Activated CD8-positive, alpha-beta T cell treated with anti-CD3 and anti-CD28 coated beads for 36 hours (primary cell): ENCODE measurements at regions not wholly inside any gene's neighbourhood (a gene's known extent, or its start where the extent isn't known, plus 50 kb on each side); places are given as distances from the start of the nearest gene placed in this dataset.

Experiments used
- ATAC-seq: fragments of 200-7000 bp; cut with Tn5 transposase; one replicate; pipeline ENCODE4 v1.10.0; 2021; ENCODE audit warnings: mild to moderate bottlenecking, moderate library complexity
- CTCF ChIA-PET: fragments of 350-600 bp; sonication (Branson Sonifier 250); formaldehyde crosslinking; loops from one replicate; lab custom pipeline; 2021; ENCODE audit warnings: antibody characterized with exemption; lab: Charles Lee
- POLR2A ChIA-PET: fragments of 350-600 bp; sonication (Branson Sonifier 250); formaldehyde crosslinking; loops from one replicate; lab custom pipeline; 2021; ENCODE audit warnings: antibody characterized with exemption; lab: Charles Lee
- DNase-seq: peaks from one replicate; pipeline ENCODE4 v3.0.0-alpha.2; 2020
- H3K27ac Mint-ChIP-seq: one replicate; pipeline ENCODE4 v1.8.0; 2021; ENCODE audit warnings: mild to moderate bottlenecking, mixed read lengths
- H3K27me3 Mint-ChIP-seq: one replicate; pipeline ENCODE4 v1.8.0; 2021; ENCODE audit warnings: mixed read lengths
- H3K36me3 Mint-ChIP-seq: one replicate; pipeline ENCODE4 v1.8.0; 2021; ENCODE audit warnings: low read depth, mixed read lengths
- H3K4me1 Mint-ChIP-seq: one replicate; pipeline ENCODE4 v1.8.0; 2021; ENCODE audit warnings: low read depth, mixed read lengths
- H3K4me3 Mint-ChIP-seq: one replicate; pipeline ENCODE4 v1.8.0; 2021; ENCODE audit warnings: mild to moderate bottlenecking, moderate library complexity, mixed read lengths
- H3K9me3 Mint-ChIP-seq: one replicate; pipeline ENCODE4 v1.8.0; 2021; ENCODE audit warnings: mixed read lengths
- intact Hi-C: fragments of 100-400 bp; cut with micrococcal nuclease; formaldehyde crosslinking; loops from one replicate; pipeline ENCODE4 v1.10.0; 2022
- TF ChIP-seq, protein P1 (sequence below): fragments of 200-600 bp; IDR thresholded peaks from one replicate; pipeline ENCODE4 v1.8.0; 2022; ENCODE audit warnings: antibody characterized with exemption, mild to moderate bottlenecking

DNA sequence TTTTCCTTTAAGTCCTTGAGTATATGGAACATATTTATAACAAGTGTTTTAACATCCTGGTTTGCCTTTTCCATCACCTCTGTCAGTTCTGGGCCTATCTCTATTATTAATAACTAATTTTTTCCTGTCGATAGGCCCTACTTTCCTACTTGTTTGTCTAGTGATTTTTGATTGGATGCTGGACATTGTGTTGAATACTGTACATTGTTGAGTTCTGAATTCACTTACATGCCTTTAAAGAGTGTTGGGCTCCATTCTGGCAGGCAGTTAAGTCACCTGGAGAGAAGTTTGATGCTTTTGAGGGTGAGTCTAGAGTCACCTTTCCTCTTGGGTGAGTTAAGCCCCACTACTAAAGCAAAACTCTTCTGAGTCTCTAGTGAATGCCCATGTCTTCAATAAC is 77.5 kb upstream of the C14orf180 start:
- DNase-seq, result no peak
- no peak for ATAC-seq
- intact Hi-C loops, result no loop called here

DNA sequence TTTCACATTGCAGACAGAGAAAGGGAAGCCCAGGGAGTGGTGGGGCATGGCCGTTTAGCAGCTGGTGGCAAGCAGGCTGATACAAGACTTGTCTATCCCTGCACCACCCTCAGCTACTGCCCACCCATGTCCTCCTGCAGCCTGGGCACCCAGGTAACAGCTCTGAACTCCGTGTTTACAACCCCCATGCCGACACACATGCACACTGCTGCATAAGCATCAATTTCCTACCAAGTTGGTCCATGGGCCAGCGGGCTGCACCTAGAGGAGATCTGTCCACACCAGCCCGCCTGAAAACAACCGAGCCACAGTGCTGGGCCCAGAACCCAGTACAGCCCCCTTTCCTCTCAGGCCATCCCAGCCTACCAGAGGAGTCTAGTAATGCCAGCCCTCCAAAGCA is 75.9 kb upstream of the C14orf180 start:
- Mint-ChIP-seq H3K27ac (no peak overlapping the region), H3K27me3 (peaks cover 2% of the 10 kb centered on the region), H3K4me1 (no peaks in the 10 kb centered on the region), H3K36me3 (no peaks in the 10 kb centered on the region), H3K9me3 (peaks cover 13% of the 10 kb centered on the region), H3K4me3 (no peak overlapping the region)
- POLR2A ChIA-PET, result no interaction called here
- CTCF ChIA-PET, result no interaction called here
- DNase-seq, result no peak
- intact Hi-C loops, result no loop called here
- no peak for ATAC-seq
- TF ChIP-seq, protein P1, sequence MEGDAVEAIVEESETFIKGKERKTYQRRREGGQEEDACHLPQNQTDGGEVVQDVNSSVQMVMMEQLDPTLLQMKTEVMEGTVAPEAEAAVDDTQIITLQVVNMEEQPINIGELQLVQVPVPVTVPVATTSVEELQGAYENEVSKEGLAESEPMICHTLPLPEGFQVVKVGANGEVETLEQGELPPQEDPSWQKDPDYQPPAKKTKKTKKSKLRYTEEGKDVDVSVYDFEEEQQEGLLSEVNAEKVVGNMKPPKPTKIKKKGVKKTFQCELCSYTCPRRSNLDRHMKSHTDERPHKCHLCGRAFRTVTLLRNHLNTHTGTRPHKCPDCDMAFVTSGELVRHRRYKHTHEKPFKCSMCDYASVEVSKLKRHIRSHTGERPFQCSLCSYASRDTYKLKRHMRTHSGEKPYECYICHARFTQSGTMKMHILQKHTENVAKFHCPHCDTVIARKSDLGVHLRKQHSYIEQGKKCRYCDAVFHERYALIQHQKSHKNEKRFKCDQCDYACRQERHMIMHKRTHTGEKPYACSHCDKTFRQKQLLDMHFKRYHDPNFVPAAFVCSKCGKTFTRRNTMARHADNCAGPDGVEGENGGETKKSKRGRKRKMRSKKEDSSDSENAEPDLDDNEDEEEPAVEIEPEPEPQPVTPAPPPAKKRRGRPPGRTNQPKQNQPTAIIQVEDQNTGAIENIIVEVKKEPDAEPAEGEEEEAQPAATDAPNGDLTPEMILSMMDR, result no peak

More for the DNA sequence above, 77.5 kb upstream of the C14orf180 start:
- H3K4me3 Mint-ChIP-seq, result no peak overlapping the region
- peaks cover 2% of the 10 kb centered on the region for H3K27me3 Mint-ChIP-seq
- POLR2A ChIA-PET, result no interaction called here
- no peak overlapping the region for H3K27ac Mint-ChIP-seq
- peaks cover 13% of the 10 kb centered on the region for H3K9me3 Mint-ChIP-seq
- TF ChIP-seq, protein P1, result no peak
- H3K36me3 Mint-ChIP-seq, result no peaks in the 10 kb centered on the region
- CTCF ChIA-PET, result no interaction called here
- no peaks in the 10 kb centered on the region for H3K4me1 Mint-ChIP-seq

DNA sequence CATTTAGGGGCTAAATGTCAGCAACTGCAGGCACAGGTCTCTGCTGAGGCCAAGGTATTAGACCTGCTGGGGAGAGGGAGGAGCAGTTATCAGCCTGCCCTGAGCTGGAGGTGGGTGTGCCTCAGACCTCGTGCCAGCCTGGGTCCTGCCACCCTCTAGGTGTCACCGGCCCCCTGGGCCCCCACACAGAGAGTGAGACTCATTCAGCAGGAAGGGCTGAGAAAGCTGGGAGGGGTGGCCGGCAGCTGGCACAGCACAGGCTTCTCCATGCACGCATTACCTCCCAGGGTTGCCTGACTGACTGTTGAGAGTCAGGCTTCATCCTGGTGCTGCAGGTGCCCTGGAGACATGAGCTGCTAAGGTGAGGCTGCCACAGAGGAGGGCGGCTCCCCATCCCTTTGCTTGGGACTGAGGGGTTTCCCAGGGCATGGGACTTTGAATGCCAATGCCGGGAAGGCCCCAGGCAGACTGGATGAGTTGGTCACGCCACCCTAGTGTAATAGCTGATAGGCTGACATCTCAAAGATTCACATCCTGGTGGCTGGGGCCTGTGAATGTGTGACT is 75.3 kb upstream of the C14orf180 start:
- H3K4me1 Mint-ChIP-seq, result no peaks in the 10 kb centered on the region

DNA sequence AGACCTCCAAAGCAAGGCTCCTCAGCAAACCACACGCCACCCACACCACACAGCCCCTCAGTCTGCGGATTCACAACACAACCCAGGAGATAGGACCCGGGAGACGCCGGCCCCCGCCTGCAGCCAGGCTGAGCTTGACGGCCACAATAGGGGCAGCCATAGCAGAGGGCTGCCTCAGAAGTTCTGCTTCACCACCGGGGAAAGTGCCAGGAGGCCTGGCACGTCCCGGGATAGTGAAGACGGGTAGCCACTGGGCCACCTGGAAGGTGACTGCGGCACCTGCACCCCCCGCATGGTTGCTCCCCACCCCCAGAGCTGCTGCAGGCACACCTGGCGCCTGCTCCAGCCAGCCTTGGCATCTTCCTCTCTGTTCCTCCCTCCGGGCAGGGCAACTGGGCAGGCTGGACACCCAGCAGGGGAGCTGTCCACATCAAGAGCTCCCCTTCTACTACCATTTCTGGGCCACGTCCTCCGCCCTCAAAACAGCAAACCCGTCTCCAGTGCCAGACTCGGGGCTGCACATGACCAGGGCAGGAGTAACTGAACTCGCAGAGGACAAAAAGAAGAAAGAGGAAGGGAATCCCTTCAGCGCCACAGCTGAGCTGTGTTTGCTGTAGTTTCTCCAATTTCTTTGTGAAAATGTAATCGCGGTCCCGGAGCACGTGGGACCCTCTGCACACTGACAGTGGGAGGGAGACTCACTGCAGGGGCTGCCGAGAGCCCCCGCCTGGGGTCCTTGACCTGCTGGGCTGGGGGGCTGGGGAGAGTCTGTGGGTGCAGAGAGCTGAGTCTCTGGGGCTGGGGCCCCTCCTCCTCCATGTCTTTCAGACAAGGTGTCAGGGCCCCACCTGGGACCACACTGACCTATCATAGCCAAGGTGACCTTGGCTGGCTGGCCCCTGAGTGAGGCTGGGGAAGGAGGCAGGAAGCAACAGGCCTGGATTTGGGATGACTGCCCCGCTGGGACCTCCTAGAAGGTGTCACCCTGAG is 74.2 kb upstream of the C14orf180 start:
- no peaks in the 10 kb centered on the region for H3K4me1 Mint-ChIP-seq
- intact Hi-C loops, result no loop called here

More for the DNA sequence above, 75.3 kb upstream of the C14orf180 start:
- TF ChIP-seq, protein P1, result no peak
- ATAC-seq (no peak), DNase-seq (no peak)
- no peak overlapping the region for H3K4me3 Mint-ChIP-seq
- ChIA-PET POLR2A (no interaction called here), CTCF (no interaction called here)
- H3K27ac Mint-ChIP-seq, result no peak overlapping the region
- peaks cover 13% of the 10 kb centered on the region for H3K9me3 Mint-ChIP-seq
- intact Hi-C loops, result no loop called here
- H3K27me3 Mint-ChIP-seq, result peaks cover 2% of the 10 kb centered on the region
- no peaks in the 10 kb centered on the region for H3K36me3 Mint-ChIP-seq

More for the DNA sequence above, 74.2 kb upstream of the C14orf180 start:
- peaks cover 2% of the 10 kb centered on the region for H3K27me3 Mint-ChIP-seq
- H3K4me3 Mint-ChIP-seq, result no peak overlapping the region
- no peak for DNase-seq
- CTCF ChIA-PET, result no interaction called here
- no peak overlapping the region for H3K27ac Mint-ChIP-seq
- no peak for ATAC-seq
- POLR2A ChIA-PET, result no interaction called here
- no peaks in the 10 kb centered on the region for H3K36me3 Mint-ChIP-seq
- TF ChIP-seq, protein P1, result no peak
- H3K9me3 Mint-ChIP-seq, result peaks cover 13% of the 10 kb centered on the region
